Effector memory CD8-positive, alpha-beta T cell (primary cell): ENCODE measurements at regions not wholly inside any gene's neighbourhood (a gene's known extent, or its start where the extent isn't known, plus 50 kb on each side); places are given as distances from the start of the nearest gene placed in this dataset.

ENCODE experiments used
- ATAC-seq: fragments of 150-1000 bp; cut with Tn5 transposase; replicated peaks from 2 replicates; pipeline ENCODE4 v1.10.0; 2021; ENCODE audit warnings: mild to moderate bottlenecking, moderate library complexity
- DNase-seq, 3 experiments: peaks; one replicate each; pipeline ENCODE4 v3.0.0; 2021
- H3K27ac Mint-ChIP-seq, 2 donors: one replicate each; pipeline ENCODE4 v1.8.0; 2022; ENCODE audit warnings: mild to moderate bottlenecking in 2 of 2, mixed read lengths in 2 of 2, moderate library complexity in 2 of 2
- H3K27me3 Mint-ChIP-seq, 2 donors: one replicate each; pipeline ENCODE4 v1.8.0; 2022; ENCODE audit warnings: mixed read lengths in 2 of 2
- H3K36me3 Mint-ChIP-seq: one replicate; pipeline ENCODE4 v1.8.0; 2022; ENCODE audit warnings: mild to moderate bottlenecking, moderate library complexity, mixed read lengths; ENCODE audit not compliant: insufficient read depth
- H3K4me1 Mint-ChIP-seq, 2 donors: one replicate each; pipeline ENCODE4 v1.8.0; 2022; ENCODE audit warnings: low read depth in 2 of 2, mixed read lengths in 2 of 2
- H3K4me3 Mint-ChIP-seq, 2 donors: one replicate each; pipeline ENCODE4 v1.8.0; 2022; ENCODE audit warnings: mild to moderate bottlenecking in 2 of 2, mixed read lengths in 2 of 2, moderate library complexity in 2 of 2
- H3K9me3 Mint-ChIP-seq, 2 donors: one replicate each; pipeline ENCODE4 v1.8.0; 2022; ENCODE audit warnings: mixed read lengths in 2 of 2

- ATAC-seq (no peak), DNase-seq (no peak)
- Mint-ChIP-seq H3K27me3 (peaks cover 18 to 22% of the 10 kb centered on the region in 2 donors), H3K4me3 (no peak overlapping the region), H3K9me3 (no peaks in the 10 kb centered on the region), H3K36me3 (no peaks in the 10 kb centered on the region), H3K4me1 (peaks cover 0 to 7% of the 10 kb centered on the region in 2 donors), H3K27ac (no peak overlapping the region)
Measured at GRCh38 chr5:56451742-56452141, 218.6 kb upstream of the ANKRD55 start.

GRCh38 chr5:56450766-56451165 is 217.6 kb upstream of the ANKRD55 start:
- H3K4me3 Mint-ChIP-seq: no peak overlapping the region
- no peak for ATAC-seq

GRCh38 chr5:56449071-56449640 is 216.0 kb upstream of the ANKRD55 start:
- H3K4me3 Mint-ChIP-seq: no peak overlapping the region
- no peaks in the 10 kb centered on the region for H3K36me3 Mint-ChIP-seq
- ATAC-seq (no peak), DNase-seq (no peak)
- H3K9me3 Mint-ChIP-seq: no peaks in the 10 kb centered on the region
- H3K27me3 Mint-ChIP-seq: peaks cover 0 to 7% of the 10 kb centered on the region in 2 donors
- H3K27ac Mint-ChIP-seq: no peak overlapping the region
- H3K4me1 Mint-ChIP-seq: peaks cover 0 to 4% of the 10 kb centered on the region in 2 donors

More at GRCh38 chr5:56450766-56451165, 217.6 kb upstream of the ANKRD55 start:
- peaks cover 0 to 7% of the 10 kb centered on the region in 2 donors for H3K4me1 Mint-ChIP-seq
- H3K27me3 Mint-ChIP-seq: peaks cover 11 to 13% of the 10 kb centered on the region in 2 donors
- no peaks in the 10 kb centered on the region for H3K9me3 Mint-ChIP-seq
- no peaks in the 10 kb centered on the region for H3K36me3 Mint-ChIP-seq
- no peak overlapping the region for H3K27ac Mint-ChIP-seq
- DNase-seq: no peak

- DNase-seq (no peak), ATAC-seq (no peak)
- no peak overlapping the region for H3K4me3 Mint-ChIP-seq
- H3K27me3 Mint-ChIP-seq: peaks cover 0 to 7% of the 10 kb centered on the region in 2 donors
- H3K9me3 Mint-ChIP-seq: no peaks in the 10 kb centered on the region
- H3K4me1 Mint-ChIP-seq: peaks cover 0 to 4% of the 10 kb centered on the region in 2 donors
- H3K36me3 Mint-ChIP-seq: no peaks in the 10 kb centered on the region
- H3K27ac Mint-ChIP-seq: no peak overlapping the region
Measured at GRCh38 chr5:56447656-56448055, 214.5 kb upstream of the ANKRD55 start.

- no peak for ATAC-seq
- DNase-seq: no peak
- Mint-ChIP-seq H3K4me3 (no peak overlapping the region), H3K27me3 (peaks cover 0 to 7% of the 10 kb centered on the region in 2 donors), H3K27ac (no peak overlapping the region), H3K4me1 (peaks cover 0 to 4% of the 10 kb centered on the region in 2 donors), H3K36me3 (no peaks in the 10 kb centered on the region), H3K9me3 (no peaks in the 10 kb centered on the region)
Measured at GRCh38 chr5:56447232-56447631, 214.1 kb upstream of the ANKRD55 start.

GRCh38 chr5:56446728-56447127 is 213.6 kb upstream of the ANKRD55 start:
- no peak overlapping the region for H3K27ac Mint-ChIP-seq
- no peaks in the 10 kb centered on the region for H3K9me3 Mint-ChIP-seq
- ATAC-seq (no peak), DNase-seq (no peak)
- no peaks in the 10 kb centered on the region for H3K36me3 Mint-ChIP-seq
- H3K27me3 Mint-ChIP-seq: peaks cover 0 to 7% of the 10 kb centered on the region in 2 donors
- peaks cover 0 to 4% of the 10 kb centered on the region in 2 donors for H3K4me1 Mint-ChIP-seq
- no peak overlapping the region for H3K4me3 Mint-ChIP-seq

- Mint-ChIP-seq H3K27me3 (peaks cover 15 to 17% of the 10 kb centered on the region in 2 donors), H3K4me3 (no peak overlapping the region), H3K9me3 (no peaks in the 10 kb centered on the region), H3K27ac (no peak overlapping the region), H3K4me1 (peaks cover 0 to 4% of the 10 kb centered on the region in 2 donors), H3K36me3 (no peaks in the 10 kb centered on the region)
- no peak for DNase-seq
- no peak for ATAC-seq
Measured at GRCh38 chr5:56443826-56444225, 210.7 kb upstream of the ANKRD55 start.

- Mint-ChIP-seq H3K27me3 (peaks cover 15 to 23% of the 10 kb centered on the region in 2 donors), H3K4me3 (no peak overlapping the region), H3K4me1 (no peaks in the 10 kb centered on the region), H3K36me3 (no peaks in the 10 kb centered on the region), H3K27ac (no peak overlapping the region), H3K9me3 (no peaks in the 10 kb centered on the region)
- DNase-seq: no peak
- no peak for ATAC-seq
Measured at GRCh38 chr5:56440871-56441740, 208.0 kb upstream of the ANKRD55 start.

GRCh38 chr5:56434986-56435385 is 201.9 kb upstream of the ANKRD55 start:
- Mint-ChIP-seq H3K27ac (no peak overlapping the region), H3K4me3 (no peak overlapping the region), H3K4me1 (peaks cover 0 to 3% of the 10 kb centered on the region in 2 donors), H3K36me3 (no peaks in the 10 kb centered on the region), H3K27me3 (peaks cover 31 to 47% of the 10 kb centered on the region in 2 donors), H3K9me3 (no peaks in the 10 kb centered on the region)
- DNase-seq: no peak
- no peak for ATAC-seq

GRCh38 chr5:56433039-56433617 is 200.0 kb upstream of the ANKRD55 start:
- no peaks in the 10 kb centered on the region for H3K36me3 Mint-ChIP-seq
- peaks cover 0 to 3% of the 10 kb centered on the region in 2 donors for H3K4me1 Mint-ChIP-seq
- ATAC-seq: no peak
- H3K9me3 Mint-ChIP-seq: no peaks in the 10 kb centered on the region
- no peak overlapping the region for H3K27ac Mint-ChIP-seq
- H3K27me3 Mint-ChIP-seq: peaks cover 31 to 47% of the 10 kb centered on the region in 2 donors
- no peak for DNase-seq
- H3K4me3 Mint-ChIP-seq: no peak overlapping the region

GRCh38 chr5:56432321-56432720 is 199.2 kb upstream of the ANKRD55 start:
- Mint-ChIP-seq H3K27ac (no peak overlapping the region), H3K36me3 (no peaks in the 10 kb centered on the region), H3K9me3 (no peaks in the 10 kb centered on the region), H3K4me3 (no peak overlapping the region), H3K4me1 (peaks cover 0 to 3% of the 10 kb centered on the region in 2 donors), H3K27me3 (peaks cover 31 to 48% of the 10 kb centered on the region in 2 donors)
- no peak for DNase-seq
- ATAC-seq: no peak

- DNase-seq: no peak
- Mint-ChIP-seq H3K9me3 (no peaks in the 10 kb centered on the region), H3K4me3 (no peak overlapping the region), H3K27ac (no peak overlapping the region), H3K27me3 (peaks cover 33 to 39% of the 10 kb centered on the region in 2 donors), H3K36me3 (no peaks in the 10 kb centered on the region), H3K4me1 (peaks cover 0 to 2% of the 10 kb centered on the region in 2 donors)
- ATAC-seq: no peak
Measured at GRCh38 chr5:56430422-56430821, 197.3 kb upstream of the ANKRD55 start.

GRCh38 chr5:56429110-56429561 is 196.0 kb upstream of the ANKRD55 start:
- H3K4me3 Mint-ChIP-seq: no peak overlapping the region
- peaks cover 22 to 28% of the 10 kb centered on the region in 2 donors for H3K27me3 Mint-ChIP-seq
- DNase-seq: no peak
- ATAC-seq: no peak
- H3K27ac Mint-ChIP-seq: no peak overlapping the region
- H3K4me1 Mint-ChIP-seq: no peaks in the 10 kb centered on the region
- H3K9me3 Mint-ChIP-seq: no peaks in the 10 kb centered on the region
- no peaks in the 10 kb centered on the region for H3K36me3 Mint-ChIP-seq
